K562 (cell line): ENCODE measurements at regions not wholly inside any gene's neighbourhood (a gene's known extent, or its start where the extent isn't known, plus 50 kb on each side); places are given as distances from the start of the nearest gene placed in this dataset.

ENCODE experiments used
- ATAC-seq: fragments of 200-7000 bp; cut with Tn5 transposase; 3 replicates; pipeline ENCODE4 v1.9.1; 2020; ENCODE audit warnings: moderate library complexity
- BruUV-seq: library from RNA; stranded (reverse); fragments of 400-500 nt; replicated peaks from 2 replicates; lab custom pipeline; 2021; lab: Mats Ljungman, UMichigan
- CTCF ChIA-PET: fragments of 300-600 bp; formaldehyde crosslinking; extraction: SDS; loops from one replicate; lab custom pipeline; 2021; ENCODE audit warnings: low intra/inter-chr PET ratio; lab: Yijun Ruan, JAX
- POLR2A ChIA-PET: fragments of 300-600, 350-650 bp; sonication (Branson Sonifier 250); formaldehyde crosslinking; extraction: SDS; loops from one replicate; lab custom pipeline; 2021; ENCODE audit warnings: antibody characterized with exemption, inconsistent platforms; lab: Yijun Ruan, JAX
- DNase-seq, 4 experiments: peaks; one replicate each; pipeline versions ENCODE4 v3.0.0 to v3.0.0-alpha.2; 2011 to 2018; ENCODE audit warnings: low spot score in 3 of 4, mixed read lengths in 3 of 4; ENCODE audit errors: extremely low read depth in 1 of 4
- FAIRE-seq: peaks from 2 replicates; lab custom pipeline; 2011; peaks lifted over from hg19 to GRCh38; lab: Jason Lieb, UNC
- H2AFZ ChIP-seq: 2 replicates; pipeline ENCODE4 v1.6.0; 2011; ENCODE audit warnings: low read depth, low read length, control low read depth, inconsistent platforms
- H3K27ac ChIP-seq: fragments of 200-600 bp; 3 replicates; pipeline ENCODE4 v1.8.0; 2011; ENCODE audit warnings: low read depth, mild to moderate bottlenecking, control low read depth, inconsistent platforms, low read length, moderate library complexity, mixed read lengths; ENCODE audit errors: extremely low read depth
- H3K27me3 ChIP-seq, 2 experiments: fragments of 300-600 bp in 1 of 2; 2 replicates in 1 of 2; 3 replicates in 1 of 2; pipeline versions ENCODE4 v1.6.0 to v1.8.0; 2011; ENCODE audit warnings: inconsistent platforms in 2 of 2, low read length in 2 of 2, mild to moderate bottlenecking in 1 of 2, mixed read lengths in 1 of 2, moderate library complexity in 1 of 2; ENCODE audit not compliant: control insufficient read depth in 2 of 2, insufficient read depth in 2 of 2
- H3K36me3 ChIP-seq: fragments of 300-600 bp; 3 replicates; pipeline ENCODE4 v1.8.0; 2011; ENCODE audit warnings: mild to moderate bottlenecking, low read length, inconsistent platforms; ENCODE audit not compliant: control insufficient read depth, insufficient read depth
- H3K4me1 ChIP-seq, 2 experiments: fragments of 200-600 bp in 1 of 2; replicated peaks in 1 of 2; 2 replicates in 1 of 2; 3 replicates in 1 of 2; pipeline versions ENCODE4 v1.5.1 to v1.8.0; 2011; ENCODE audit warnings: inconsistent platforms in 2 of 2, low read length in 2 of 2, mild to moderate bottlenecking in 1 of 2, mixed read lengths in 1 of 2, moderate library complexity in 1 of 2; ENCODE audit not compliant: control insufficient read depth in 2 of 2, insufficient read depth in 2 of 2
- H3K4me2 ChIP-seq: 2 replicates; pipeline ENCODE4 v1.6.1; 2011; ENCODE audit warnings: low read length, control low read depth, inconsistent platforms, mixed read lengths; ENCODE audit not compliant: insufficient read depth
- H3K4me3 ChIP-seq: fragments of 200-600 bp; sonication (generic), shearing (Covaris generic); 2 replicates; pipeline ENCODE4 v1.5.1; 2016; ENCODE audit warnings: control low read depth, inconsistent platforms
- H3K79me2 ChIP-seq: fragments of 200-600 bp; 3 replicates; pipeline ENCODE4 v1.8.0; 2011; ENCODE audit warnings: low read length, inconsistent platforms; ENCODE audit not compliant: control insufficient read depth, insufficient read depth
- H3K9ac ChIP-seq, 2 experiments: 2 replicates each; pipeline versions ENCODE4 v1.6.0 to v1.6.1; 2011; ENCODE audit warnings: low read depth in 2 of 2, low read length in 2 of 2, control low read depth in 1 of 2, inconsistent platforms in 1 of 2, mild to moderate bottlenecking in 1 of 2, mixed read lengths in 1 of 2; ENCODE audit not compliant: insufficient read depth in 1 of 2
- H3K9me1 ChIP-seq: one replicate; pipeline ENCODE4 v1.6.0; 2011; ENCODE audit warnings: inconsistent platforms, mild to moderate bottlenecking, low read length, moderate library complexity; ENCODE audit not compliant: control insufficient read depth, insufficient read depth
- H3K9me3 ChIP-seq: replicated peaks from 2 replicates; pipeline ENCODE4 v1.5.1; 2011; ENCODE audit warnings: low read depth, low read length, inconsistent platforms; ENCODE audit not compliant: control insufficient read depth, insufficient read depth
- H4K20me1 ChIP-seq: replicated peaks from 2 replicates; pipeline ENCODE4 v1.6.1; 2011; ENCODE audit warnings: low read length, inconsistent platforms, mixed read lengths; ENCODE audit not compliant: control insufficient read depth, insufficient read depth
- CBX8 ChIP-seq: fragments of 200-600 bp; sonication (generic); IDR thresholded peaks from 2 replicates; pipeline ENCODE4 v1.6.1; 2012; ENCODE audit warnings: borderline replicate concordance, mixed run types, low read depth, mild to moderate bottlenecking, moderate library complexity, mixed read lengths, low read length, control low read depth, inconsistent platforms; ENCODE audit not compliant: poor library complexity, severe bottlenecking; ENCODE audit errors: extremely low read depth
- CGGBP1 ChIP-seq: fragments of 250-450 bp; sonication (Bioruptor Pico); IDR thresholded peaks from 2 replicates; pipeline ENCODE4 v1.9.0; 2021; ENCODE audit warnings: mild to moderate bottlenecking
- GABPB2 ChIP-seq: fragments of 250-450 bp; sonication (Bioruptor Pico); conservative IDR thresholded peaks from 2 replicates; pipeline ENCODE4 v1.5.1; 2021; ENCODE audit warnings: mild to moderate bottlenecking
- HNRNPL ChIP-seq: fragments of 200-400 bp; formaldehyde crosslinking; IDR thresholded peaks from 2 replicates; pipeline ENCODE4 v1.6.1; 2017; ENCODE audit warnings: low read depth, mild to moderate bottlenecking, low read length
- HSF4 ChIP-seq: fragments of 250-450 bp; sonication (Bioruptor Pico); IDR thresholded peaks from 2 replicates; pipeline ENCODE4 v2.1.2; 2022; ENCODE audit warnings: mild to moderate bottlenecking, moderate library complexity, borderline replicate concordance
- KLF13 ChIP-seq: fragments of 450-650 bp; IDR thresholded peaks from 2 replicates; pipeline ENCODE4 v1.6.1; 2016; ENCODE audit warnings: missing genetic modification characterization, low read depth, mild to moderate bottlenecking, missing compliant biosample characterization, moderate library complexity, borderline replicate concordance
- PYGO2 ChIP-seq: fragments of 450-650 bp; IDR thresholded peaks from 2 replicates; pipeline ENCODE4 v1.6.1; 2016; ENCODE audit warnings: mild to moderate bottlenecking, missing genetic modification characterization, moderate library complexity, missing compliant biosample characterization
- RBM34 ChIP-seq: fragments of 200-400 bp; formaldehyde crosslinking; IDR thresholded peaks from 2 replicates; pipeline ENCODE4 v1.6.1; 2018; ENCODE audit warnings: low read length, borderline replicate concordance; ENCODE audit not compliant: insufficient read depth
- SLC30A9 ChIP-seq: fragments of 250-450 bp; sonication (Bioruptor Pico); IDR thresholded peaks from 2 replicates; pipeline ENCODE4 v1.8.0; 2022; ENCODE audit warnings: mild to moderate bottlenecking, moderate library complexity
- SMAD2 ChIP-seq: fragments of 150-350 bp; IDR thresholded peaks from 2 replicates; pipeline ENCODE4 v1.6.1; 2014; ENCODE audit warnings: low read depth, mild to moderate bottlenecking, low read length
- SP2 ChIP-seq: IDR thresholded peaks from 2 replicates; pipeline ENCODE4 v1.6.1; 2011; ENCODE audit warnings: mild to moderate bottlenecking, low read depth, low read length, moderate library complexity; ENCODE audit not compliant: poor library complexity, severe bottlenecking; ENCODE audit errors: extremely low read depth
- ZNF133 ChIP-seq: fragments of 250-450 bp; sonication (Bioruptor Pico); IDR thresholded peaks from 2 replicates; pipeline ENCODE4 v1.4.0; 2020; ENCODE audit warnings: mild to moderate bottlenecking
- ZNF197 ChIP-seq: fragments of 200-800 bp; sonication (Bioruptor generic); IDR thresholded peaks from 2 replicates; pipeline ENCODE4 v1.6.1; 2016; ENCODE audit warnings: low read depth, missing genetic modification characterization, missing compliant biosample characterization
- WGBS: fragments of 100-300 bp; shearing (Covaris generic); methylation state at CpG from one replicate; pipeline ENCODE4 v1.1.6; 2016; ENCODE audit warnings: low coverage, mixed read lengths; ENCODE audit not compliant: insufficient coverage; ENCODE audit errors: missing lambda C conversion rate; 5-methylcytosine and 5-hydroxymethylcytosine counted together
- in situ Hi-C: fragments of 300-500 bp; cut with MboI; formaldehyde crosslinking; loops from 4 replicates; pipeline ENCODE4 v1.15.0; 2018; ENCODE audit warnings: inconsistent platforms, mixed read lengths
- intact Hi-C: fragments of 100-400 bp; cut with micrococcal nuclease; formaldehyde crosslinking; loops from 2 replicates; pipeline ENCODE4 v1.14.2; 2022

GRCh38 chr13:105491345-105491744, 1044.1 kb downstream of the EFNB2 start:
- H3K27me3 ChIP-seq, result no peaks in the 10 kb centered on the region
- BruUV-seq, result no TSS peak
- TF ChIP-seq KLF13 (tag) (no peak), PYGO2 (tag) (no peak), SMAD2 (no peak), SLC30A9 (CRISPR knock-in tag) (no peak), RBM34 (no peak), GABPB2 (CRISPR knock-in tag) (no peak), CBX8 (no peak), SP2 (no peak), ZNF197 (CRISPR knock-in tag) (no peak), HNRNPL (no peak), CGGBP1 (CRISPR knock-in tag) (no peak), ZNF133 (CRISPR knock-in tag) (no peak), HSF4 (CRISPR knock-in tag) (no peak)
- H3K79me2 ChIP-seq, result no peaks in the 10 kb centered on the region
- no peak for ATAC-seq
- H4K20me1 ChIP-seq, result no peaks in the 10 kb centered on the region
- H3K4me2 ChIP-seq, result no peak overlapping the region
- no peak overlapping the region for H3K4me3 ChIP-seq
- no peaks in the 10 kb centered on the region for H3K4me1 ChIP-seq
- ChIA-PET CTCF (no interaction called here), POLR2A (no interaction called here)
- H3K36me3 ChIP-seq, result no peaks in the 10 kb centered on the region
- no peak overlapping the region for H2AFZ ChIP-seq
- H3K9me3 ChIP-seq, result no peaks in the 10 kb centered on the region
- DNase-seq, result no peak
- WGBS, result 0% methylated on average over 3 of the region's 3 CpGs
- intact Hi-C loops (no loop called here), in situ Hi-C loops (no loop called here)
- no peak overlapping the region for H3K27ac ChIP-seq
- H3K9me1 ChIP-seq, result no peaks in the 10 kb centered on the region
- no peak for FAIRE-seq
- H3K9ac ChIP-seq, result no peak overlapping the region
